Inflammatory macrophage treated with lipopolysaccharide for 4 hours (primary cell): ENCODE measurements at regions not wholly inside any gene's neighbourhood (a gene's known extent, or its start where the extent isn't known, plus 50 kb on each side); places are given as distances from the start of the nearest gene placed in this dataset.
"Not testable (repeated sequence)": the region's sequence is repeated elsewhere in the genome, so short reads cannot be mapped to it uniquely, and the experiment has no call there.

Experiments used
- DNase-seq: peaks from one replicate; pipeline ENCODE4 v3.0.0-alpha.2; 2020

DNA sequence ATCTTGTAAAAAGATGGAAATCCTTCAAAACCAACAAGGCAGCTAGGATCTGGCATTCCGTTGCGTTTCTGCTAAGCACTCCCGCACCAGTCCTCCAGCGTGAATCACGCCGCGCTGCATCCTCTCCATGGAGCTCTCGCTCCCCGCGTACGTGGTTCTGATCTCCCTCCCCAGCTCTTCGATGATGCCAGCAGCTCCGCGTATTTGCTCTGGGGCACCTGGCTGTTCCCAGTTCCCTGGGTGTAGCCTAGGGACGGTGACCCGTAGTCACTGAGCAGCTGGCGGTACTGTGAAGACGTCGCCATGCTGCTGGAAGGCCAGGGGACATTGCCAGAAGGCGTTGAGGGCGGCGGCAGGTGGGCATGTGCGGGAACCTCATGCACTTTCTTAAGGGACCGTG is 407.5 kb downstream of the RNF144A start:
- no peak for DNase-seq

DNA sequence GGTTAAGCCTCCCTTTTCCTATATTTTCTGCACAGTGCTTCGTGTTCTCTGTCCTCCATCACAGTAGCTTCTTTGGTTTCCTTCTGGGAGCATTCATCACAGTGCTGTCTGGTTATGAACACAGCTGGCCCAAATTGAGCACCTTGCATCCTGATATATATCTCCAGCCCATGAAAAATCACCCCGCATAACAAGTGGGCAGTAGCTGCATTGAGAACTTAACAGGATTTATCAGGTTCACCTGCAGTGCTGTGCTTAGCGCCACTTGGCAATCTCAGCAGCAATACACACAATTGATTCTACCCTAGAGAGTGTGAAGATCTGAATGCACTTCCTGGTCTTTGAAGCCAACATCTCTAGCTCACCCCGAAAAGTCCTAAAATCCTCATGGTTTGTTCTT is 408.0 kb downstream of the RNF144A start:
- no peak for DNase-seq

DNA sequence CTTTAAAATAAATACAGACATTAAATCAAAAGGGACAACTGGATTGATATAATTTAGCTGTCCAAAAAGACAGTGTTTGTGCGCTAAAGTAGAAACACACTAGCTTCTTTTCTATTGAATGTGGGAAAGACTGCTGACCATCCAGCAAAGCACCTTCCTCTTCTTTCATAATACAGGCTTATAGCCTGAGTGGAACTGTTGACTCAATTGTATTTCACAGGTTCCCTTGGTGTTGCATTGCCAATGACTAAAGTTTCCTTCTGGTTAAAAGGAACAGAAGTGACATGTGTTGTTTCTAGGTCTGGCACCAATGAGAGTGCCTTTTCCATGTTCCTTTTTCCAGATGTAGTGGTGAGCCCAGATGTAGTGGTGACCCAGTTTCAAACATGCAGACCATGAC is 412.3 kb downstream of the RNF144A start:
- DNase-seq: peak; percentile 61

DNA sequence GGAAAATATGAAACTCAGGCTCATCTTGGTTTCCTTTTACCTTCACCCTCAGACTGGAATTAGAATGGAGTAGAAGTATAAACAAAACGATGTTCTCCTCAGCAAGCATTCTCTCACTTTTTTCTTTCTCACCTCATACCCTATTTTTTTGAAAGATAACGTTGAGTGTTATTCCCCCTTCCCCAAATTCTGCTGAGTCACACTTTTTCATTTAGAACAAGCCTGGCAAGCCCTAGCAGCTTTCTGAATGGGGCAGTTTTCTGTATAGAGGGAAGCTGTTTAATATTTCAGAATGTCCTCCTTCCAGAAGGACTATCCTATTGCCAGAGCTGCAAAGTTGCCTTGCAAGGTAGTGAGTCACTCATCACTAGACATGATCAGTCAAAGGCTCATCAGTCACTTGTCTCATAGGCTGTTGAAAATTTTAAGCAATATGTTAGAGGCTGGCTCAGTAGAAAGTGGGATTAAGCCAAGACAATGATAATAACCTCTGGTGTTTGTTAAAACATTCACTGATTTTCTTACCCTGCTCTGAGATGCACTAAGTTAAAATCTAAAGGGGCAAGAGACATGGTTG is 416.1 kb downstream of the RNF144A start:
- DNase-seq: peak; percentile 8

DNA sequence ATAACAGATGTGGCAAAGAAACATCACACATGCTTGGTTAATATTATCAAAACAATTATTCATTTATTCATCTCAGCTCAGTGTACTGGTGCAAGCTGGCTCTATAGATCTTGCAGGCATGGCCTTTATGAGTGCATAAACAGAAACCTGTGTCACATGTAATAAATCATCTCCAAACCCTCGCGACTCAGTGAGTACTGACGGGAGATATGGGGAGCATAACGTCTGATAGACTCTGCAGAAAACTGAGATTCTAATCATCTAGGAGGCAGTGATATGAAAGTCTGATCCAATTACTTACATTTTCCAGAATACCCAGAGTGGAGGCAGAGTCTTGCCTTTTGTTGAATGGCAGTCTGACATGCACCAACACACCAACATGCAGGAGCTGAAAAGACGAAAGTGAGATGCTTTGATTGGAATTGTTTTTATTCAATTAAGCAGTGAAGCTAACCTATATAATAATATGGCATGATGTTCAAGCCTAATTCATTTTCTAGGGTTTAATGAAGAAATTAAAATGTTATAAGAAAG is 416.8 kb downstream of the RNF144A start:
- no peak for DNase-seq

DNA sequence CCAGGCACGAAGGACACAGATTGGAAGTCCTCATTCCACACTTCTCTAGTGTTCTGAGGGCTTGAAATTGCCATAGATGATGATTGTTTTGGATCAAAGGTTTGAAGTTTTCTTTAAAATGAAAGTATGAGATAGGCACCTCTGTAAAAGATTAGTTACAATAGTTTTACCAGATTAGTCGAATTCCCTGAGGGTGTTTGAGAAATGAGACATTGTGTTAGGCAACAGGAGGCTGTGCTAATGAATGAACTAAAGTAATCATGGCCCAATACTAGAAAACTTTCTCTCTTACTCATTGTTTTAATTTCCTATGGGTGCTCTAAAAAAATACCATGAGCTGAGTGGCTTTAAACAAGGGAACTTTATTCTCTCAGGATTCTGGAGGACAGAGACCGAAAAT is 421.7 kb downstream of the RNF144A start:
- DNase-seq: no peak

DNA sequence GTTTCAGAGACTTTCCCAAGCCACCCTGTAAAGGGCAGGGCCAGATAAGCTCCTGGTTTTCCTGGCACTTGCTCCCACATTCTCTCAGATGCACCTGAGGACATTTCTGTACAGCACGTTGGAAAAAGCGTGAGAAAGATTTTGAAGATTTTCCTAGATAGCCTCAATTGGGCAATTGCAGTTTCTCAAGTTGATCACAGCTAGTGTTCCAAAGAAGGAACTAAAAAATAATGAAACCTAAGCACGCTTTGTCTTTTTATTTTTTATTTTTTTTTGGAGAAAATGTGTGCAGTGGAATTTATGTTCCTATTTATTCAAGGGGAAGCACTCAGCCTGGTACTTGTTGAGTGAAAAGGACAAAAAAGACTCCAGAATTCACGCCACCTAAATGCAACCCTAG is 429.1 kb downstream of the RNF144A start:
- DNase-seq: peak; percentile 42

DNA sequence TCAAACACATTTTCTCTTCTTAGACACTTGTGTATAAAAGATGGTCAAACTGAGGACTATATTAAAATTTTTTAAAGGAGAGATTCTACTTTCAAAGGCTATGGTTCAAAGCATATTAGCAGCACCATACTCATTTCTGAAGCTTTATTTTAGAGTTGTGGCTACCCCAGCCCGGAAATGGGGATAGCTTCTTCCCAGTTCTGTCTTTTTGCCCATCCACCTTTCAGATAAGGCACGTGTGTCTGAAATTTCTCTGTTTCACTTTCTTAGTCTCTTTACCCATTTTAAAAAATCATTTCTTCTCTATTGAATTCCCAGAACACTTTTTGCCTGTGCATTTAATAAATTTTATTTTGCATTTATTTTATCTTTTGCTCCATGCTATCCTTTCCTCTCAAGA is 431.5 kb downstream of the RNF144A start:
- no peak for DNase-seq

DNA sequence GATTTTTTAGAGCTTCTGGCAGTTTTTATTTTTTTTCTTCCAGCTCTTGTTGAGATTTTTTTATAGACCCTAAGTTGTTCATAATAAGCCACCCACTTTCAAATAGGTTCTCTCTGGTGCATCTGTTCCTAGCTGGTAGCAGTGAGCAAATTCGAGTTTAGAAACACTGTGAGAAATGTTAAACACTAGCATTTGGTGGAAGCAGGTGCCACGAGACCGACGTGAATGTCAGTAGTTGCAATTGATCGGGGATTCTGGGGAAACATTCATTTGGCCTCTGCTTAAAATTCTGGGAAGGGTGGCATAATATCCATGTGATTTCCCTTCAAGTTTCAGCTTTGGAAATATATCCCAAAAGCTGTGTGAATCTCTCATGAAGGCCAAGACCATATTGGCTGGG is 435.0 kb downstream of the RNF144A start:
- no peak for DNase-seq

DNA sequence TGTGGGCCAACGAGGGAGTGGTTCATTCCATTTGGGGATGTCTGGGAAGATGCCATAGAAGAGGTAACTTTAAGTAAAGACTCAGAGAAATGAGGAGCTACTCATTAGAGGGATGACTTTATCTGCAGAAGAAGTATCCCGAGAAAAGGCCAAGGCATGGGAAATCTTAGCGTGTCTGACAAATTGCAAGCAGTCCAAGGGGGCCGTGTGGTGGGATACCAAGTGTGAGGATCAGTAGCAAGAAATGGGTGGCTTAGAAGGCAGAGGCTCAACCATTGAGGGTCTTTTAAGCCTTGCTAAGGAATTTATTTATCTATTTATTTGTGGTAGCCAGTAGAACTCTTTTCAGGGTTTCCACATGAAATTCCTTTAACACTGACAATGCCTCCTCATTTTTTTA is 436.4 kb downstream of the RNF144A start:
- no peak for DNase-seq

DNA sequence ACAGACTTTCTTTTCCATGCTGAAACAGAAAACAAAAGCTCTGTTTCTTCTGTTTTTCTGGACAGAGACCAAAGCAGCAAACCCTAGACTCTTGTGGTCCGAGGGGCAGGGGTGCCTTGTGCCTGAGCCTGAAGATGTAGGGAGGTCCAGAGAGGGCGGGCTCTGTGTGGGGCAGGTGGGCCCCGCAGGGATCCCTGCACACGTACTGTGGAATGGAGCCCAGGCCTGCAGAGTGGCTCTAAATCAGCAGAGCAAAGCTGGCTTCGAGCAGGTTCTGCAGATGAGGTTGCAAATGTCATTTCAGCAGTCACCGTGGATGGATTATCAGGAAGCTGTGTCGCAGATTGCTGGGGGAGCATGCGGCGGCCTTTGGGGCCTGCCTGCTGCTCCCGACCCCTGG is 438.6 kb downstream of the RNF144A start:
- no peak for DNase-seq

DNA sequence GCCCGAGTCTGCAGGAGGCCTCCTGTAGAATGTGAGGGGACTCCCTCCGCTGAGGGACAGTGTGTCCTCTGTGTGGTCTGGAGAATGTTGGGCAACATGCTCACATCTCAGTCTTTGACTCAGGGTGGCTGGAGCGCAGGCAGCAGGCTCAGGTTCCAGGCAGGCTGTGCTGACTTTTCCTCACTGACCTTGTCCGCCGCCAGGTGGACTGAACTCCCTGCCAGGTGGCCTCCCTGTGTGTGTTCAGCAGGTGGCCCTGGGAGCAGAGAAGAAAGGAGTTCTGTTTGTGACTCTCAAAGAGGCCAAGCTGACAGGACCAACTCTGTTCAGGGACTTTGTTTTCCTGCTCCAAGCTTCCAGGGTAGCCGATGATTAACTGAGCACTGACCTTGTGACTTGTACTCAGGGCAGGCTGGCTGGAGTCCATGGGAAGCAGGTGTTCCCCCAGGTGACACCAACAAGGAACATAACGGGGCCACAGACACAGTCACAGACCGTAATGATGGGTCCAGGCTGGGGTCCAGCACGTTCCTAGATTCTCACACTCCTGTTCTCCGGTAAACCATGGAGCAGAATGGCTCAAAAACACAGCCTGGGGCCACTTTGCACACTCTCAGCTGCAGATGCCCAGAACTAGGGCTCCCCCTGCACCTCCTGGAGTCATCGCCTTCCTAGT is 439.8 kb downstream of the RNF144A start:
- DNase-seq: no peak

DNA sequence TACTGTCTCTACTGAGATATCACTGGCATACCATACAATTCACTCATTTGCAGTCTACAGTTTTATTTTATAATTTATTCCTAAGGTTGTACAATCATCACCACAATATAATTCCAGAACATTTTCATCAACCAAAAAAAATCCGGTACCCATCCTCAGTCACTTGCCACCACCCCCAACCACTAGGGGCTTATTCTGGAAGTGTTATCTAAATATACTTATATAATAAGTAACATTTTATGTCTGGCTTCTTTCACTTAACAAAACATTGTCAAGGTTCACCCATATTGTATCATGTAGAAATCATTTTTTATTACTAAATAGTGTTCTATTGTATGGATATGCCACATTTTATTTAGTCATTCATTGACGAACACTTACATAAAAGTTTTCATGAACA is 440.8 kb downstream of the RNF144A start:
- no peak for DNase-seq

DNA sequence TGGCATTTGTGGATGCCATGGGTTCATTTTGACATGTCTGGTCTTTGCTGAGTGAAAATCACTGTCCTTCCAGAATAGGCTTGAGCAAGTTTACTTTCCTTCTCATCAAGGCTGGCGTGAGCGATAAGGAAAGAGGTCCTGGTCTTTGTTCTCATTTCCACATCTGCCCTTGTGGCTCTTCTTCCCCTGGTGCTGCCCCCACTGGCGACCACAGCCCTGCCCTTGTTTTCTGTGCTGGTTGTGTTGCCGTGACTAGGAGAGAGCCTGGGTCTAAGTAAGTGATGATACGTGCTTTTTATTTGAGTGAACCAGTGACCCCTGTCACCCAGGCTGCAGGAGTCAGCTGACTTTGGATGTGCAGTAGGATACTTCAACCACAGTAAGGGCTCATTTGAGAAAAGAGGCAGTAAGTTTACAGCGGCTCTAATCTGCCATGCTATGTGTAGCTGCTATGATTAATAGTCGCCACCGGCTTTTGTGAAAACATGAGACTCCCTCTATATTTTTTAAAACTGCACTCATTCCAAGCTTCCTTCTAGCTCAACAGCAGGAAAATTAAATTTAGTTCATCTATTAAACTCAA is 441.7 kb downstream of the RNF144A start:
- peak; percentile 9 for DNase-seq

DNA sequence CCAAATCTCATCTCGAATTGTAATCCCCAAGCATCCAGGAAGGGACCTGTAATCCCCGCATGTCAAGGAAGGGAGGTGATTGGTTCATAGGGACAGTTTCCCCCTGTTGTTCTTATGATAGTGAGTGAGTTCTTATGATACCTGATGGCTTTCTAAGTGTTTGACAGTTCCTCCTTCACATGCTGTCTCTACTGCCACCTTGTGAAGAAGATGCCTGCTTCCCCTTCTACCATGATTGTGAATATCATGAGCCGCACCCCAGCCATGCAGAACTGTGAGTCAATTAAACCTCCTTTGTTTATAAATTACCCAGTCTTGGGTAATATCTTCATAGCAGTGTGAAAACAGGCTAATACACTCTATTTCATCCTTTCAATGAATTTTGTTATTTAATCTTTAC is 446.7 kb downstream of the RNF144A start:
- peak; percentile 11 for DNase-seq

DNA sequence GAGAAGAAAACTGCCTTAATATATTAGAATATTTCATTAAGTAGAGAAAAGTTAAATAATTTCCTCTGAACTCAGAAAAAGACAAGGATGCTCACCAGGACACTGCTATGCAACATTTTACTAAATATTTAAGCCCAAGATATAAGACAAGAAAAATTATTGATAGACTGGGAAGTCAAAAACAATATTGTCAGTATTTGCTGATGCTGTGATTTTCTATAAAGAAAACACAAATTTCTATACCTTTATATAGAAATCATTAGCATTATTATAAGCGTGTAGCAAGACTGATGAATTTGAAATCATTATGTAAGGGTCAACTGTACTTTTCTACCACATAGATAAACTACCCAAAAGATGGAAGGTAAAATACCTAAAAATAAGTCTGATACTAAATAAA is 451.0 kb downstream of the RNF144A start:
- no peak for DNase-seq

DNA sequence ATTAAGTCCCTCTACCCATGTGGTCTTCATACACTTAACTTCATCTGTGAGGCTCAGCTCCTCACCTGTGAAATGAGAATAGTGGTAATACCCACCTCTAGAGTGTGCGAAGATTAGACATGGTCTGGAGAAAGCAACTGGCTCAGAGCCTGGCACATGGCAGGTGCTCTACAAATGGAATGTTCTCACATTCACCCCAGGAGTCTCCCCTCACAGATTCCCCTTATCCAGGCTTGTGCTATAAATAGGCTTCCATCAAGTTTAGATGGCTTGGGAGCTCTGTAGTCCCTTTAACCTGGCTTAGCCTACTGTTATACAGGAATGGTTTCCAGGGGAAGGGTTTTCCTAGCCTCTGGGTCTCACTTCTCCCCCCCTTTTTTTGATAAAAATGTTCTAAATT is 455.9 kb downstream of the RNF144A start:
- no peak for DNase-seq

DNA sequence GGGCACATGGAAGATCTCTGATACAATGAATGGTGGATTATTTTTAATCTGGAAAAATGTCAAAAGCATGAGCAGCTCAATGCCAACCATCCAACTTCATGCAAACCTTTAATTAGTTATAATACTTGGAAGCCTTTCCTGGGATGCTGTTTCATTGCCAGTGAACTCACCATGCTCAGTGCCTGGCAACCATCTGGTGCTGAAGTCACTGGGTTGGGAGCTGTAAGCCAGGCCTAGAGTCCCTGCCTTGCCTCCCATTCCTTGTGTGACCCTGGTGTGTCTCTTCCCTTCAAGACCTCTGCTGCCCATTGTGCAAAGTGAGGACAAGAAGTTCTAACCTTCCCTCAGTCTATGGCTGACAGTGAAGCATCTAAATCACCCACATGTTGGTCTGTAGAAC is 458.7 kb downstream of the RNF144A start:
- DNase-seq: no peak

DNA sequence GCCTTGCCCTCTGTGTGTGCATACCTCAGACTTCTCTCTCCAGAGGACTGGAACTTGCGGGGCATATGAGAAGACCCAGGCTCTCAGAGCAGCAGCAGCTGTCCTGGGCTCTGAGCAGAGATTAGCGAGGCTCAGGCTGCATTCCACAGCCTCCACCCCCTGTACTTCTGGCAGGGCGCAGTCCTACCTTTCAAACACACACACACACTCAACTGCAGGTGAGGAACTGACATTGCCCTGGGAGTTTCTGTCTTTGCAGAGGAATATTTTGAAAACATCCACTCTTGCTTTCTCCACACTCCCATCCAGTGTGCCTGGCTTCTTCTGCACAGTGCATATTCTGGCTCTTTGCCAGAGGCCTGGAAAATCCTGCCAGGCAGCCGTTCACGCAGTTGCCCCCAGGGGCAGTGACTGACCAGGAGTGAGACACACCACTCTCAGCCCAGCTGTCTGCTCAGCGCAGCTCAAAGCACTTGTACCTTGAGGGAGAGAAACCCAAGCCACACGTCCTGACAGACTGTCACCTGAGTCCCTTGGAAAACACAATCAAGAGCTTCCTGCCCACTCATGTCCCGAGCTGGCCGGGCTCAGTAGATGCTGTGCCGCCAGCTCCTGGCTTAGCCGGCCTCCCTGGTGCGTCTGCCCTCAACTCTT is 460.8 kb downstream of the RNF144A start:
- DNase-seq: no peak

DNA sequence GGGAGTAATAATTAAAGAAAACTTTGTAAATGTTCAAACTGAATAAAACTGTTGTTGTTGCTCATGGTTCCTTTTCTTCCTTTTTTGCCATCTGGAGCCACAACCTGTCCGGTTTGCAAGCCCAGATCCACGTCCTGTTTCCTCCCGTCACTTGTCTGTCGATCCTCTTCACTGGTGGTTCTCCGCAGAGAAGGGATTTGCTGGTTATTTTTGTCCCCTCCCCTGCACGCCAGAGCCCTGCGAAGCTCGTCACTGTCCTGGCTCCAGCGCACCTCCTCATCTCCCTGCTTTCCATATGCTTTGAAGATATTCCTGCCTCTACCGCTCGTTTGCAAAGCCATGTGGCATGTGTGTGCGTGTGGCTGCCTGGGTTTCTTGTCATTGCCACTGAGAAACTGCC is 461.4 kb downstream of the RNF144A start:
- DNase-seq: no peak

DNA sequence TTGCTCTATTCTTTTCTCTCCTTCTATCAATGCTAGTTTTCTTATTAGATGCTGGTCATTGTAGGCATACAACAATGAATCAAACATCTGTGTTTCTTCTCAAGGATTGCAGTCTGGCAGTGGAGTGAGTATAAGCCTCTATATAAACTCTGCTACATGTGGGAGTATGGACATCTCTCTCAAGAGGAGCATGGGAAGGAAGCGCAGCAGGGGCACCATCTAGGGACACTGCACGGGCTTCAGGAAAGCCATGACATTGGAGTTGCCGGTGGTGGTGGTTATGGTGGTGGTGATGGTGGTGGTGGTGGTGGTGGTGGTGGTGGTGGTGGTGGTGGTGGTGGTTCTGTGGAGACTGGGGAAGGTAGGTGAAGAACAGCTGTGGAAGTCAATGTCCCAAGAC is 462.6 kb downstream of the RNF144A start:
- DNase-seq: peak; percentile 45

DNA sequence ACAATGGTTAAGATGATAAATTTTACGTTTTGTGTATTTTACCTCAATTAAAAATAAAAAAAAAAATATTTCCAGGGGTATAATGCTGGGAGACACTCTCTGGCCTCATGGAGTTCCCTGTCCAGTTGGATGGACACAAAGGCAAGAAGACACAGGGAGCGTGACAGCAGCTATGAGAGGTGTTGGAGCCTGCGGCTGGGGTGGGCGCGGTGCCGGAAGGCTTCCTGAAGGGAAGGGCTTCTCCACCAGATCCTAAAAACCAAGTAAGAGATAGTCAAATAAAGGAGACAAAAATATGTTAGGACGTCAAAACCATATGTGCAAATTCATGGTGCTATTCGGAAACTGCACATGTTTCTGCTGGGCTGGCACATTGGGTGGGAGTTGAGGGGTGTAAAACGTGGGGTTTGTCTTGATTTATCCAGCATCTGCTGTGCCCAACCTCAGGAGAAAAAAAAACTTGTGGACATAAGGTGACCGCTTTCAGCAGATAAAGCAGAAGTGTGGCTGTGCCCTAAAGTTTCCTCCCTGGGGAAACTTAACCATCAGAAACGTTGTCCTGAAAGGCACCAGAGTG is 467.6 kb downstream of the RNF144A start:
- no peak for DNase-seq

DNA sequence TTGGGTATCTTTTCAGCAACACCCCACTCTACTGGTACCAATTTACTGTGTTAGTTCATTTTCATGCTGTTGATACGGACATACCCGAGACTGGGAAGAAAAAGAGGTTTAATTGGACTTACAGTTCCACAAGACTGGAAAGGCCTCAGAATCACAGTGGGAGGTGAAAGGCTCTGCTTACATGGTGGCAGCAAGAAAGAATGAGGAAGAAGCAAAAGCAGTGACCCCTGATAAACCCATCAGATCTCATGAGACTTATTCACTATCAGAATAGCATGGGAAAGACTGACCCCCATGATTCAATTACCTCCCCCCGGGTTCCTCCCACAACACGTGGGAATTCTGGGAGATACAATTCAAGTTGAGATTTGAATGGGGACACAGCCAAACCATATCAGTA is 473.1 kb downstream of the RNF144A start:
- DNase-seq: not testable (repeated sequence)
